ENCODE measurements at regions not wholly inside any gene's neighbourhood (a gene's known extent, or its start where the extent isn't known, plus 50 kb on each side); places are given as distances from the start of the nearest gene placed in this dataset.

GRCh38 chr1:30291526-30291925 lies 431.9 kb downstream of the MATN1 start:
- no peak for TF ChIP-seq PAX5 (IDR thresholded peaks at IDR 0.05; ENCODE audit: insufficient read depth, low read length, severe bottlenecking)
- no peak for TF ChIP-seq POU2F2 (IDR thresholded peaks at IDR 0.05; ENCODE audit: low read depth, low read length)
- TF ChIP-seq POLR2AphosphoS5 (IDR thresholded peaks at IDR 0.05; ENCODE audit: low read depth, low read length), result no peak
- TF ChIP-seq SPI1 (IDR thresholded peaks at IDR 0.05; ENCODE audit: low read depth, low read length), result no peak
- no peak for TF ChIP-seq TAF1 (IDR thresholded peaks at IDR 0.05; ENCODE audit: low read depth, low read length)
- no peak for TF ChIP-seq POLR2A (IDR thresholded peaks at IDR 0.05; ENCODE audit: low read depth, low read length)
- FAIRE-seq (no peak), DNase-seq (ENCODE audit: insufficient read length, low spot score) (no peak)

GRCh38 chr1:30290581-30290980 lies 432.8 kb downstream of the MATN1 start:
- DNase-seq (ENCODE audit: insufficient read length, low spot score) (no peak), FAIRE-seq (no peak)
- no peak for TF ChIP-seq POLR2A (IDR thresholded peaks at IDR 0.05; ENCODE audit: low read depth, low read length)
- TF ChIP-seq POU2F2 (IDR thresholded peaks at IDR 0.05; ENCODE audit: low read depth, low read length), result no peak
- TF ChIP-seq TAF1 (IDR thresholded peaks at IDR 0.05; ENCODE audit: low read depth, low read length), result no peak
- no peak for TF ChIP-seq SPI1 (IDR thresholded peaks at IDR 0.05; ENCODE audit: low read depth, low read length)

- no peak for TF ChIP-seq PAX5 (IDR thresholded peaks at IDR 0.05; ENCODE audit: insufficient read depth, low read length, severe bottlenecking)
- TF ChIP-seq POLR2A (IDR thresholded peaks at IDR 0.05; ENCODE audit: low read depth, low read length), result no peak
- TF ChIP-seq POU2F2 (IDR thresholded peaks at IDR 0.05; ENCODE audit: low read depth, low read length), result no peak
- TF ChIP-seq POLR2AphosphoS5 (IDR thresholded peaks at IDR 0.05; ENCODE audit: low read depth, low read length), result no peak
- DNase-seq (ENCODE audit: insufficient read length, low spot score), result no peak
- FAIRE-seq, result no peak
Observed at GRCh38 chr1:30287976-30288375, 435.4 kb downstream of the MATN1 start.

GRCh38 chr1:30286988-30287839 lies 436.2 kb downstream of the MATN1 start:
- FAIRE-seq, result no peak
- no peak for TF ChIP-seq PAX5 (IDR thresholded peaks at IDR 0.05; ENCODE audit: insufficient read depth, low read length, severe bottlenecking)
- no peak for TF ChIP-seq POU2F2 (IDR thresholded peaks at IDR 0.05; ENCODE audit: low read depth, low read length)
- TF ChIP-seq SPI1 (IDR thresholded peaks at IDR 0.05; ENCODE audit: low read depth, low read length), result no peak
- no peak for TF ChIP-seq POLR2A (IDR thresholded peaks at IDR 0.05; ENCODE audit: low read depth, low read length)
- no peak for TF ChIP-seq TAF1 (IDR thresholded peaks at IDR 0.05; ENCODE audit: low read depth, low read length)
- TF ChIP-seq POLR2AphosphoS5 (IDR thresholded peaks at IDR 0.05; ENCODE audit: low read depth, low read length), result no peak
- no peak for DNase-seq (ENCODE audit: insufficient read length, low spot score)

GRCh38 chr1:30286241-30286987 lies 437.0 kb downstream of the MATN1 start:
- no peak for FAIRE-seq
- no peak for DNase-seq (ENCODE audit: insufficient read length, low spot score)
- TF ChIP-seq PAX5 (IDR thresholded peaks at IDR 0.05; ENCODE audit: insufficient read depth, low read length, severe bottlenecking), result no peak
- no peak for TF ChIP-seq SPI1 (IDR thresholded peaks at IDR 0.05; ENCODE audit: low read depth, low read length)
- TF ChIP-seq POLR2A (IDR thresholded peaks at IDR 0.05; ENCODE audit: low read depth, low read length), result no peak
- TF ChIP-seq POLR2AphosphoS5 (IDR thresholded peaks at IDR 0.05; ENCODE audit: low read depth, low read length), result no peak

- FAIRE-seq (no peak), DNase-seq (ENCODE audit: insufficient read length, low spot score) (no peak)
- TF ChIP-seq SPI1 (IDR thresholded peaks at IDR 0.05; ENCODE audit: low read depth, low read length) (no peak), POLR2AphosphoS5 (IDR thresholded peaks at IDR 0.05; ENCODE audit: low read depth, low read length) (no peak), POLR2A (IDR thresholded peaks at IDR 0.05; ENCODE audit: low read depth, low read length) (no peak)
Observed at GRCh38 chr1:30285501-30285932, 437.9 kb downstream of the MATN1 start.

GRCh38 chr1:30284728-30285475 lies 438.5 kb downstream of the MATN1 start:
- DNase-seq (ENCODE audit: insufficient read length, low spot score), result no peak
- no peak for FAIRE-seq
- TF ChIP-seq POLR2AphosphoS5 (IDR thresholded peaks at IDR 0.05; ENCODE audit: low read depth, low read length) (no peak), TAF1 (IDR thresholded peaks at IDR 0.05; ENCODE audit: low read depth, low read length) (no peak), POLR2A (IDR thresholded peaks at IDR 0.05; ENCODE audit: low read depth, low read length) (no peak), POU2F2 (IDR thresholded peaks at IDR 0.05; ENCODE audit: low read depth, low read length) (no peak), PAX5 (IDR thresholded peaks at IDR 0.05; ENCODE audit: insufficient read depth, low read length, severe bottlenecking) (no peak), SPI1 (IDR thresholded peaks at IDR 0.05; ENCODE audit: low read depth, low read length) (no peak)

GRCh38 chr1:30284226-30284625 lies 439.2 kb downstream of the MATN1 start:
- FAIRE-seq, result no peak
- TF ChIP-seq POLR2A (IDR thresholded peaks at IDR 0.05; ENCODE audit: low read depth, low read length) (no peak), POU2F2 (IDR thresholded peaks at IDR 0.05; ENCODE audit: low read depth, low read length) (no peak), POLR2AphosphoS5 (IDR thresholded peaks at IDR 0.05; ENCODE audit: low read depth, low read length) (no peak), SPI1 (IDR thresholded peaks at IDR 0.05; ENCODE audit: low read depth, low read length) (no peak), PAX5 (IDR thresholded peaks at IDR 0.05; ENCODE audit: insufficient read depth, low read length, severe bottlenecking) (no peak), TAF1 (IDR thresholded peaks at IDR 0.05; ENCODE audit: low read depth, low read length) (no peak)
- no peak for DNase-seq (ENCODE audit: insufficient read length, low spot score)

GRCh38 chr1:30283199-30283962 lies 440.0 kb downstream of the MATN1 start:
- TF ChIP-seq PAX5 (IDR thresholded peaks at IDR 0.05; ENCODE audit: insufficient read depth, low read length, severe bottlenecking) (no peak), SPI1 (IDR thresholded peaks at IDR 0.05; ENCODE audit: low read depth, low read length) (no peak), POLR2AphosphoS5 (IDR thresholded peaks at IDR 0.05; ENCODE audit: low read depth, low read length) (no peak), TAF1 (IDR thresholded peaks at IDR 0.05; ENCODE audit: low read depth, low read length) (no peak), POU2F2 (IDR thresholded peaks at IDR 0.05; ENCODE audit: low read depth, low read length) (no peak), POLR2A (IDR thresholded peaks at IDR 0.05; ENCODE audit: low read depth, low read length) (no peak)
- DNase-seq (ENCODE audit: insufficient read length, low spot score), result no peak
- no peak for FAIRE-seq
